OCI-LY3 (cell line): ENCODE measurements at regions not wholly inside any gene's neighbourhood (a gene's known extent, or its start where the extent isn't known, plus 50 kb on each side); places are given as distances from the start of the nearest gene placed in this dataset.

Source experiments
- H2AFZ ChIP-seq: fragments of 200-600, 300-600 bp; shearing (Covaris generic); 2 replicates; pipeline ENCODE4 v1.6.0; 2014; ENCODE audit warnings: antibody characterized with exemption, low read depth, low read length
- H3K27ac ChIP-seq: fragments of 200-600, 300-600 bp; sonication (generic); 2 replicates; pipeline ENCODE4 v1.5.1; 2014; ENCODE audit warnings: mild to moderate bottlenecking, low read length, moderate library complexity, mixed read lengths
- H3K27me3 ChIP-seq: fragments of 200-600, 300-600 bp; sonication (generic); 2 replicates; pipeline ENCODE4 v1.6.1; 2014; ENCODE audit warnings: low read depth, low read length, mixed read lengths
- H3K36me3 ChIP-seq: fragments of 200-600, 300-600 bp; sonication (generic); replicated peaks from 2 replicates; pipeline ENCODE3; 2014; ENCODE audit warnings: low read depth, low read length, mixed read lengths
- H3K4me1 ChIP-seq: fragments of 300-600, 200-600 bp; sonication (generic); 2 replicates; pipeline ENCODE4 v1.6.1; 2014; ENCODE audit warnings: low read length, mixed read lengths
- H3K4me2 ChIP-seq: fragments of 200-600, 300-600 bp; sonication (generic); 2 replicates; pipeline ENCODE4 v1.6.1; 2014; ENCODE audit warnings: low read length, mixed read lengths
- H3K4me3 ChIP-seq: fragments of 300-600, 200-600 bp; sonication (generic); 2 replicates; pipeline ENCODE4 v1.5.1; 2014; ENCODE audit warnings: antibody characterized with exemption, mild to moderate bottlenecking, low read length, moderate library complexity
- H3K79me2 ChIP-seq: fragments of 300-600, 200-600 bp; shearing (Covaris generic); 2 replicates; pipeline ENCODE4 v1.6.1; 2014; ENCODE audit warnings: mild to moderate bottlenecking, low read length, mixed read lengths
- H3K9ac ChIP-seq: fragments of 300-600, 200-600 bp; shearing (Covaris generic); 2 replicates; pipeline ENCODE4 v1.6.0; 2014; ENCODE audit warnings: mild to moderate bottlenecking, low read length, moderate library complexity
- H3K9me3 ChIP-seq: fragments of 200-600, 300-600 bp; shearing (Covaris generic); 2 replicates; pipeline ENCODE4 v1.6.1; 2014; ENCODE audit warnings: low read length, mixed read lengths; ENCODE audit not compliant: insufficient read depth
- H4K20me1 ChIP-seq: fragments of 200-600, 300-600 bp; sonication (generic); 2 replicates; pipeline ENCODE4 v1.6.1; 2016; ENCODE audit warnings: low read length, mixed read lengths; ENCODE audit not compliant: insufficient read depth
- EZH2phosphoT487 ChIP-seq: fragments of 200-600 bp; shearing (Covaris generic); IDR thresholded peaks from 2 replicates; pipeline ENCODE4 v1.6.1; 2018; ENCODE audit warnings: antibody characterized with exemption, mixed run types, low read depth
- TF ChIP-seq, protein P1 (sequence below): fragments of 200-600, 300-600 bp; sonication (generic); IDR thresholded peaks from 2 replicates; pipeline ENCODE4 v1.5.1; 2014; ENCODE audit warnings: antibody characterized with exemption, low read length, low read depth

GRCh38 chr5:88495810-88496209 lies 227.2 kb upstream of the TMEM161B start:
- Histone ChIP-seq H3K27ac (no peak overlapping the region), H3K36me3 (no peaks in the 10 kb centered on the region), H2AFZ (no peak overlapping the region), H3K4me3 (no peak overlapping the region), H3K4me2 (no peak overlapping the region), H3K4me1 (no peaks in the 10 kb centered on the region), H3K79me2 (no peaks in the 10 kb centered on the region), H4K20me1 (no peaks in the 10 kb centered on the region), H3K27me3 (no peaks in the 10 kb centered on the region), H3K9me3 (no peaks in the 10 kb centered on the region), H3K9ac (no peak overlapping the region)
- TF ChIP-seq, protein P1, sequence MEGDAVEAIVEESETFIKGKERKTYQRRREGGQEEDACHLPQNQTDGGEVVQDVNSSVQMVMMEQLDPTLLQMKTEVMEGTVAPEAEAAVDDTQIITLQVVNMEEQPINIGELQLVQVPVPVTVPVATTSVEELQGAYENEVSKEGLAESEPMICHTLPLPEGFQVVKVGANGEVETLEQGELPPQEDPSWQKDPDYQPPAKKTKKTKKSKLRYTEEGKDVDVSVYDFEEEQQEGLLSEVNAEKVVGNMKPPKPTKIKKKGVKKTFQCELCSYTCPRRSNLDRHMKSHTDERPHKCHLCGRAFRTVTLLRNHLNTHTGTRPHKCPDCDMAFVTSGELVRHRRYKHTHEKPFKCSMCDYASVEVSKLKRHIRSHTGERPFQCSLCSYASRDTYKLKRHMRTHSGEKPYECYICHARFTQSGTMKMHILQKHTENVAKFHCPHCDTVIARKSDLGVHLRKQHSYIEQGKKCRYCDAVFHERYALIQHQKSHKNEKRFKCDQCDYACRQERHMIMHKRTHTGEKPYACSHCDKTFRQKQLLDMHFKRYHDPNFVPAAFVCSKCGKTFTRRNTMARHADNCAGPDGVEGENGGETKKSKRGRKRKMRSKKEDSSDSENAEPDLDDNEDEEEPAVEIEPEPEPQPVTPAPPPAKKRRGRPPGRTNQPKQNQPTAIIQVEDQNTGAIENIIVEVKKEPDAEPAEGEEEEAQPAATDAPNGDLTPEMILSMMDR, result no peak
- no peak for TF ChIP-seq EZH2phosphoT487

DNA sequence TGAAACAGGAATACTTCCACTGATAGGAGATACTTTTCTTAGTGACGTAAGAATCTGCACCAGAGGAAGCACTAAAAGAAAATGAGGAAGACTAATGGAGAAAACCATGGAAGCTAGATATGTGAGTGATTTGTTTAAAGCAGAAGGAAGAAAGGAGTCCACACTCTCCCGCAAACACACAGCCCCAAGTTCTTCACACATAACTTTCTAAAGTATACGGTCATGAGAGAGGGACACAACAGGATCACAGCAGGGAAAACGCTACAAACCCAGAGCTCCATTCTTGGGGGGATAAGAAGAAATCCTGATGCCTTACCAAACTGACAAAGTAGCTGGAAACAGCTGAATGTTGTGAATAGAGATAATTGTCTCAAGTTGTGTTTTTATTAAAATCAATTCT lies 222.2 kb upstream of the TMEM161B start:
- no peak overlapping the region for H3K4me2 ChIP-seq
- H3K36me3 ChIP-seq, result no peaks in the 10 kb centered on the region
- H3K9ac ChIP-seq, result no peak overlapping the region
- H3K27ac ChIP-seq, result no peak overlapping the region
- no peak overlapping the region for H2AFZ ChIP-seq
- H3K9me3 ChIP-seq, result no peaks in the 10 kb centered on the region
- H3K27me3 ChIP-seq, result no peaks in the 10 kb centered on the region
- H4K20me1 ChIP-seq, result no peaks in the 10 kb centered on the region
- H3K79me2 ChIP-seq, result no peaks in the 10 kb centered on the region
- no peak for TF ChIP-seq EZH2phosphoT487
- TF ChIP-seq, protein P1, result no peak
- no peak overlapping the region for H3K4me3 ChIP-seq
- no peaks in the 10 kb centered on the region for H3K4me1 ChIP-seq

DNA sequence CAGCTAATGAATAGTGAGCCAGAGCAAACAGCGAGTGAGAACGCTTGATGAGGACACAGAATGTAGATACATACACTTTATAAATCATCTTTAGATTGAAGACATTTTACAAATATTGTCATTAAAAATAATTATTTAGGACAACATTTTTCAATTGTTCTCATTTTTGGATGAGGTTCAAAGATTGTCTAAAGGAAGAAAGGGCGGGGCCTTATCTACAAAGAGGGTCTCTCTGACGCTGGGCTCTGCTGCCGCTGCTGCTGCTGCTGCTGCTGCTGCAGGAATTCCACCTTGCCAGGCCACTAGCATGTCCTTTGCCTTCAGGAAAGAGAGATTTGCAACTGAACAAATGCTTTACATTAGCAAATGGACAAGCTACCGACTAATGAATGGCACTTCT lies 220.7 kb upstream of the TMEM161B start:
- Histone ChIP-seq H3K4me3 (no peak overlapping the region), H3K79me2 (no peaks in the 10 kb centered on the region), H4K20me1 (no peaks in the 10 kb centered on the region), H3K27me3 (no peaks in the 10 kb centered on the region), H3K9me3 (no peaks in the 10 kb centered on the region), H3K4me2 (no peak overlapping the region), H3K9ac (no peak overlapping the region), H2AFZ (no peak overlapping the region), H3K27ac (no peak overlapping the region), H3K36me3 (no peaks in the 10 kb centered on the region), H3K4me1 (no peaks in the 10 kb centered on the region)
- TF ChIP-seq EZH2phosphoT487, result no peak
- TF ChIP-seq, protein P1, result no peak

- Histone ChIP-seq H3K4me3 (no peak overlapping the region), H2AFZ (no peak overlapping the region), H4K20me1 (no peaks in the 10 kb centered on the region), H3K27me3 (no peaks in the 10 kb centered on the region), H3K27ac (no peak overlapping the region), H3K79me2 (no peaks in the 10 kb centered on the region), H3K9me3 (no peaks in the 10 kb centered on the region), H3K4me2 (no peak overlapping the region), H3K4me1 (no peaks in the 10 kb centered on the region), H3K36me3 (no peaks in the 10 kb centered on the region), H3K9ac (no peak overlapping the region)
- TF ChIP-seq, protein P1, result no peak
- no peak for TF ChIP-seq EZH2phosphoT487
These were observed 219.9 kb upstream of the TMEM161B start for GRCh38 chr5:88488561-88488960.
